GM19438 (cell line): ENCODE measurements at regions not wholly inside any gene's neighbourhood (a gene's known extent, or its start where the extent isn't known, plus 50 kb on each side); places are given as distances from the start of the nearest gene placed in this dataset.
"Not testable (repeated sequence)": the region's sequence is repeated elsewhere in the genome, so short reads cannot be mapped to it uniquely, and the experiment has no call there.

Experiments
- ATAC-seq: cut with Tn5 transposase; IDR thresholded peaks from one replicate; pipeline ENCODE4 v1.9.1; 2021; ENCODE audit warnings: low read depth; ENCODE audit not compliant: unreplicated experiment

GRCh38 chr6:92339936-92340640 lies 1079.3 kb downstream of the EPHA7 start:
- ATAC-seq = no peak

GRCh38 chr6:92337571-92337970 lies 1081.8 kb downstream of the EPHA7 start:
- no peak for ATAC-seq

- ATAC-seq = no peak
Measured at GRCh38 chr6:92329208-92329847, 1090.0 kb downstream of the EPHA7 start.

- no peak for ATAC-seq
Measured at GRCh38 chr6:92315312-92315711, 1104.0 kb downstream of the EPHA7 start.

- no peak for ATAC-seq
Measured at GRCh38 chr6:92297101-92297500, 1122.3 kb downstream of the EPHA7 start.

GRCh38 chr6:92292067-92292466 lies 1127.3 kb downstream of the EPHA7 start:
- ATAC-seq = no peak

GRCh38 chr6:92289831-92290230 lies 1129.5 kb downstream of the EPHA7 start:
- ATAC-seq = no peak

GRCh38 chr6:92281571-92282076 lies 1137.7 kb downstream of the EPHA7 start:
- ATAC-seq = no peak

GRCh38 chr6:92275150-92275549 lies 1144.2 kb downstream of the EPHA7 start:
- ATAC-seq = no peak

GRCh38 chr6:92274588-92274987 lies 1144.8 kb downstream of the EPHA7 start:
- ATAC-seq = no peak

- ATAC-seq = no peak
Measured at GRCh38 chr6:92273694-92274093, 1145.7 kb downstream of the EPHA7 start.

GRCh38 chr6:92271091-92271490 lies 1148.3 kb downstream of the EPHA7 start:
- ATAC-seq = no peak

GRCh38 chr6:92270365-92270764 lies 1149.0 kb downstream of the EPHA7 start:
- ATAC-seq = no peak

- no peak for ATAC-seq
Measured at GRCh38 chr6:92267335-92267734, 1152.0 kb downstream of the EPHA7 start.

GRCh38 chr6:92263864-92264263 lies 1155.5 kb downstream of the EPHA7 start:
- ATAC-seq = no peak

- ATAC-seq = no peak
Measured at GRCh38 chr6:92259171-92259570, 1160.2 kb downstream of the EPHA7 start.

- ATAC-seq = no peak
Measured at GRCh38 chr6:92243315-92243714, 1176.0 kb downstream of the EPHA7 start.

GRCh38 chr6:92231171-92231701 lies 1188.1 kb downstream of the EPHA7 start:
- no peak for ATAC-seq

- ATAC-seq = not testable (repeated sequence)
Measured at GRCh38 chr6:92219987-92220386, 1199.4 kb downstream of the EPHA7 start.

- ATAC-seq = no peak
Measured at GRCh38 chr6:92216717-92217116, 1202.6 kb downstream of the EPHA7 start.

GRCh38 chr6:92201618-92202017 lies 1217.7 kb downstream of the EPHA7 start:
- no peak for ATAC-seq

- ATAC-seq = no peak
Measured at GRCh38 chr6:92196325-92196724, 1223.0 kb downstream of the EPHA7 start.
